OCI-LY7 (cell line): ENCODE measurements at regions not wholly inside any gene's neighbourhood (a gene's known extent, or its start where the extent isn't known, plus 50 kb on each side); places are given as distances from the start of the nearest gene placed in this dataset.

ENCODE experiments used
- BruUV-seq: library from RNA; stranded (reverse); fragments of 400-500 nt; replicated peaks from 2 replicates; lab custom pipeline; 2021; lab: Mats Ljungman, UMichigan
- CTCF ChIA-PET: fragments of 300-600 bp; sonication (Branson Sonifier 250); formaldehyde crosslinking; loops from one replicate; lab custom pipeline; 2022; ENCODE audit warnings: antibody characterized with exemption; ENCODE audit not compliant: unreplicated experiment; lab: Charles Lee
- POLR2A ChIA-PET: fragments of 300-600 bp; sonication (Branson Sonifier 250); formaldehyde crosslinking; loops from one replicate; lab custom pipeline; 2022; ENCODE audit warnings: antibody characterized with exemption; lab: Charles Lee
- DNase-seq: peaks from one replicate; pipeline ENCODE4 v3.0.0-alpha.2; 2015; ENCODE audit warnings: low spot score
- H2AFZ ChIP-seq: fragments of 200-600 bp; sonication (generic), shearing (Covaris generic); 2 replicates; pipeline ENCODE4 v1.6.1; 2014; ENCODE audit warnings: mild to moderate bottlenecking, antibody characterized with exemption, low read length, moderate library complexity
- H3K27ac ChIP-seq: fragments of 200-600 bp; sonication (generic); 2 replicates; pipeline ENCODE4 v1.5.1; 2014; ENCODE audit warnings: mixed run types, low read depth, mild to moderate bottlenecking, moderate library complexity, low read length, inconsistent platforms; ENCODE audit not compliant: poor library complexity, severe bottlenecking
- H3K36me3 ChIP-seq: fragments of 200-600 bp; sonication (generic); 2 replicates; pipeline ENCODE4 v1.6.1; 2014; ENCODE audit warnings: mild to moderate bottlenecking, antibody characterized with exemption, low read length, moderate library complexity, mixed read lengths; ENCODE audit not compliant: insufficient read depth
- H3K4me1 ChIP-seq: fragments of 200-600 bp; sonication (generic); 2 replicates; pipeline ENCODE4 v1.5.1; 2014; ENCODE audit warnings: mild to moderate bottlenecking, low read length; ENCODE audit not compliant: insufficient read depth, poor library complexity, severe bottlenecking
- H3K4me2 ChIP-seq: fragments of 200-600 bp; sonication (generic); 2 replicates; pipeline ENCODE4 v1.6.1; 2014; ENCODE audit warnings: mild to moderate bottlenecking, low read length
- H3K4me3 ChIP-seq: fragments of 200-600 bp; sonication (generic); 2 replicates; pipeline ENCODE4 v1.5.1; 2014; ENCODE audit warnings: mild to moderate bottlenecking, low read depth, low read length; ENCODE audit not compliant: poor library complexity, severe bottlenecking
- H3K79me2 ChIP-seq: fragments of 200-600 bp; sonication (generic); 2 replicates; pipeline ENCODE4 v1.6.1; 2016; ENCODE audit warnings: low read depth, mild to moderate bottlenecking, low read length, moderate library complexity, mixed read lengths; ENCODE audit not compliant: insufficient read depth
- H3K9me2 ChIP-seq: fragments of 200-600 bp; sonication (generic); 2 replicates; pipeline ENCODE4 v1.6.1; 2016; ENCODE audit warnings: mild to moderate bottlenecking, low read length, mixed read lengths; ENCODE audit not compliant: insufficient read depth
- H3K9me3 ChIP-seq: fragments of 200-600 bp; sonication (generic); 2 replicates; pipeline ENCODE4 v1.6.1; 2014; ENCODE audit warnings: mild to moderate bottlenecking, mixed run types, low read length, mixed read lengths
- H4K20me1 ChIP-seq: fragments of 200-600 bp; sonication (generic); 2 replicates; pipeline ENCODE4 v1.6.1; 2014; ENCODE audit warnings: mild to moderate bottlenecking, antibody characterized with exemption, low read length, moderate library complexity, mixed read lengths; ENCODE audit not compliant: insufficient read depth
- CTCF ChIP-seq: fragments of 200-600 bp; sonication (generic); conservative IDR thresholded peaks from 2 replicates; pipeline ENCODE4 v1.5.1; 2014; ENCODE audit warnings: mild to moderate bottlenecking, antibody characterized with exemption, low read length, moderate library complexity, mixed read lengths
- EZH2phosphoT487 ChIP-seq: fragments of 200-600 bp; sonication (generic); IDR thresholded peaks from 2 replicates; pipeline ENCODE4 v1.6.1; 2018; ENCODE audit warnings: low read depth, borderline replicate concordance, mild to moderate bottlenecking, mixed run types, antibody characterized with exemption, low read length, moderate library complexity, mixed read lengths
- intact Hi-C: fragments of 100-400 bp; cut with micrococcal nuclease; formaldehyde crosslinking; loops from one replicate; pipeline ENCODE4 v1.10.0; 2022; ENCODE audit not compliant: unreplicated experiment

GRCh38 chr4:106694232-106694631 is 325.7 kb upstream of the GIMD1 start:
- no peak overlapping the region for H3K4me3 ChIP-seq
- DNase-seq: no peak
- CTCF ChIA-PET: no interaction called here
- POLR2A ChIA-PET: no interaction called here
- H3K4me2 ChIP-seq: no peak overlapping the region
- TF ChIP-seq CTCF (no peak), EZH2phosphoT487 (no peak)
- no peak overlapping the region for H2AFZ ChIP-seq
- no peaks in the 10 kb centered on the region for H3K9me3 ChIP-seq
- H3K9me2 ChIP-seq: no peaks in the 10 kb centered on the region
- no peaks in the 10 kb centered on the region for H4K20me1 ChIP-seq
- no peak overlapping the region for H3K27ac ChIP-seq
- intact Hi-C loops: no loop called here
- no peaks in the 10 kb centered on the region for H3K79me2 ChIP-seq
- BruUV-seq: no TSS peak
- H3K4me1 ChIP-seq: no peaks in the 10 kb centered on the region
- no peaks in the 10 kb centered on the region for H3K36me3 ChIP-seq

- BruUV-seq: no TSS peak
- CTCF ChIA-PET: no interaction called here
- no peaks in the 10 kb centered on the region for H3K4me1 ChIP-seq
Observed at GRCh38 chr4:106691749-106692148, 323.2 kb upstream of the GIMD1 start.

GRCh38 chr4:106690487-106690886 is 321.9 kb upstream of the GIMD1 start:
- intact Hi-C loops: no loop called here
- H3K4me1 ChIP-seq: no peaks in the 10 kb centered on the region
- H3K36me3 ChIP-seq: no peaks in the 10 kb centered on the region
- H3K4me3 ChIP-seq: no peak overlapping the region
- CTCF ChIA-PET: no interaction called here
- H3K4me2 ChIP-seq: no peak overlapping the region
- H4K20me1 ChIP-seq: no peaks in the 10 kb centered on the region
- H3K9me3 ChIP-seq: no peaks in the 10 kb centered on the region
- no peaks in the 10 kb centered on the region for H3K79me2 ChIP-seq
- H2AFZ ChIP-seq: no peak overlapping the region
- POLR2A ChIA-PET: interaction anchor here (0.6 to 1.4 kb wide), 3 partner anchors 9 to 1223 kb away, joined by 3 to 4 read pairs (median 3); no protein-coding TSS in a partner anchor
- DNase-seq: no peak
- BruUV-seq: no TSS peak
- TF ChIP-seq CTCF: no peak
- no peak for TF ChIP-seq EZH2phosphoT487
- H3K9me2 ChIP-seq: no peaks in the 10 kb centered on the region
- no peak overlapping the region for H3K27ac ChIP-seq

More at GRCh38 chr4:106691749-106692148, 323.2 kb upstream of the GIMD1 start:
- Histone ChIP-seq H3K9me3 (no peaks in the 10 kb centered on the region), H2AFZ (no peak overlapping the region), H3K4me3 (no peak overlapping the region), H4K20me1 (no peaks in the 10 kb centered on the region), H3K36me3 (no peaks in the 10 kb centered on the region), H3K27ac (no peak overlapping the region), H3K79me2 (no peaks in the 10 kb centered on the region), H3K9me2 (no peaks in the 10 kb centered on the region), H3K4me2 (no peak overlapping the region)
- TF ChIP-seq EZH2phosphoT487: no peak
- no peak for DNase-seq
- POLR2A ChIA-PET: interaction anchor here (0.6 to 1.4 kb wide), 2 partner anchors 8 to 692 kb away, joined by 3 read pairs; no protein-coding TSS in a partner anchor
- intact Hi-C loops: no loop called here
